ENCODE measurements at regions not wholly inside any gene's neighbourhood (a gene's known extent, or its start where the extent isn't known, plus 50 kb on each side); places are given as distances from the start of the nearest gene placed in this dataset.

DNA sequence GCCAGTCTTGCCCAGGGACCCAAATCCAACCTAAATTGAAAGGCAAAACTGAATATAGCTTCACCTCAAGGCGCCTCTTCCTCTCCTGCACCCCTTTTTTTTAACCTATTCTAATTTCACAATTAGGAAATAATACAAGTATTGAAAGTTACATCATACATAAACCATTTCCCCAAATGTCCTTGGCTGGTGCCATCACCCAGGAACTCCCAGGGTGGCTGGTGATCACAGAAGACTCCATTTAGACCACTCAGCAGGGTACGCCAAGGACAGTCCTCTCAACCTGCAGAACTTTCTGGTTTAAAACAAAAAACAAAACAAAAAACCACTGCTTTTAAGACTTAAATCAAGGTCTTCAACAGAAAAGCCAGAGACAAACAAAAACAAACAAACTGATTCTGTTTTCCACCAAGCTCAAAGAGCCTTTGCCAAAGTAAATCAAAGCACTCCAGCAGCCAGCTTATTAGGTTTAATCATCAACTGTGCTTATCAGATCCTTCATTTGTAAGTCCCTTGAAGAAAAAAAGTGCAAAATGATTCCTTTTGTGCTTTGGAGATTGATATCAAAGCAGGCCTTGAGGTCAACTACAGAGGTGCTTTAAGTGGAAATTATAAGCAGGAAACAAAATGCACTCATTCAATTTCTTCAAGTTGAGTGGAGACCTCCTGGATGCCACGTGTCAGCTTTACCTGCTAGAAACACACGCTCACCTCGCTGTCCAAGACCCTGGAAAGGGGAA lies 113.0 kb downstream of the ETS2 start:
- no peak for ATAC-seq
- TF ChIP-seq CSDC2 (CRISPR knock-in tag; IDR thresholded peaks at IDR 0.05) (no peak), SNAI2 (CRISPR knock-in tag; IDR thresholded peaks at IDR 0.05) (no peak), ZNF8 (CRISPR knock-in tag; IDR thresholded peaks at IDR 0.05) (no peak), ARNTL (CRISPR knock-in tag; IDR thresholded peaks at IDR 0.05; ENCODE audit: borderline replicate concordance, low read depth) (no peak), OSR1 (CRISPR knock-in tag; IDR thresholded peaks at IDR 0.05) (no peak), GLIS3 (CRISPR knock-in tag; IDR thresholded peaks at IDR 0.05) (no peak), ESRRG (CRISPR knock-in tag; IDR thresholded peaks at IDR 0.05) (no peak), TCF4 (CRISPR knock-in tag; IDR thresholded peaks at IDR 0.05; ENCODE audit: borderline replicate concordance) (no peak), ZC3H10 (CRISPR knock-in tag; IDR thresholded peaks at IDR 0.05) (no peak), BACH2 (CRISPR knock-in tag; IDR thresholded peaks at IDR 0.05; ENCODE audit: borderline replicate concordance) (no peak), ZNF565 (CRISPR knock-in tag; conservative IDR thresholded peaks at IDR 0.05; ENCODE audit: low read depth) (no peak), ISL1 (CRISPR knock-in tag; IDR thresholded peaks at IDR 0.05) (no peak), CREB5 (CRISPR knock-in tag; IDR thresholded peaks at IDR 0.05; ENCODE audit: low read depth) (no peak)
- TF ChIP-seq, protein P1, sequence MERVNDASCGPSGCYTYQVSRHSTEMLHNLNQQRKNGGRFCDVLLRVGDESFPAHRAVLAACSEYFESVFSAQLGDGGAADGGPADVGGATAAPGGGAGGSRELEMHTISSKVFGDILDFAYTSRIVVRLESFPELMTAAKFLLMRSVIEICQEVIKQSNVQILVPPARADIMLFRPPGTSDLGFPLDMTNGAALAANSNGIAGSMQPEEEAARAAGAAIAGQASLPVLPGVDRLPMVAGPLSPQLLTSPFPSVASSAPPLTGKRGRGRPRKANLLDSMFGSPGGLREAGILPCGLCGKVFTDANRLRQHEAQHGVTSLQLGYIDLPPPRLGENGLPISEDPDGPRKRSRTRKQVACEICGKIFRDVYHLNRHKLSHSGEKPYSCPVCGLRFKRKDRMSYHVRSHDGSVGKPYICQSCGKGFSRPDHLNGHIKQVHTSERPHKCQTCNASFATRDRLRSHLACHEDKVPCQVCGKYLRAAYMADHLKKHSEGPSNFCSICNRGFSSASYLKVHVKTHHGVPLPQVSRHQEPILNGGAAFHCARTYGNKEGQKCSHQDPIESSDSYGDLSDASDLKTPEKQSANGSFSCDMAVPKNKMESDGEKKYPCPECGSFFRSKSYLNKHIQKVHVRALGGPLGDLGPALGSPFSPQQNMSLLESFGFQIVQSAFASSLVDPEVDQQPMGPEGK (CRISPR knock-in tag; IDR thresholded peaks at IDR 0.05; ENCODE audit: borderline replicate concordance) = no peak
- TF ChIP-seq, protein P2, sequence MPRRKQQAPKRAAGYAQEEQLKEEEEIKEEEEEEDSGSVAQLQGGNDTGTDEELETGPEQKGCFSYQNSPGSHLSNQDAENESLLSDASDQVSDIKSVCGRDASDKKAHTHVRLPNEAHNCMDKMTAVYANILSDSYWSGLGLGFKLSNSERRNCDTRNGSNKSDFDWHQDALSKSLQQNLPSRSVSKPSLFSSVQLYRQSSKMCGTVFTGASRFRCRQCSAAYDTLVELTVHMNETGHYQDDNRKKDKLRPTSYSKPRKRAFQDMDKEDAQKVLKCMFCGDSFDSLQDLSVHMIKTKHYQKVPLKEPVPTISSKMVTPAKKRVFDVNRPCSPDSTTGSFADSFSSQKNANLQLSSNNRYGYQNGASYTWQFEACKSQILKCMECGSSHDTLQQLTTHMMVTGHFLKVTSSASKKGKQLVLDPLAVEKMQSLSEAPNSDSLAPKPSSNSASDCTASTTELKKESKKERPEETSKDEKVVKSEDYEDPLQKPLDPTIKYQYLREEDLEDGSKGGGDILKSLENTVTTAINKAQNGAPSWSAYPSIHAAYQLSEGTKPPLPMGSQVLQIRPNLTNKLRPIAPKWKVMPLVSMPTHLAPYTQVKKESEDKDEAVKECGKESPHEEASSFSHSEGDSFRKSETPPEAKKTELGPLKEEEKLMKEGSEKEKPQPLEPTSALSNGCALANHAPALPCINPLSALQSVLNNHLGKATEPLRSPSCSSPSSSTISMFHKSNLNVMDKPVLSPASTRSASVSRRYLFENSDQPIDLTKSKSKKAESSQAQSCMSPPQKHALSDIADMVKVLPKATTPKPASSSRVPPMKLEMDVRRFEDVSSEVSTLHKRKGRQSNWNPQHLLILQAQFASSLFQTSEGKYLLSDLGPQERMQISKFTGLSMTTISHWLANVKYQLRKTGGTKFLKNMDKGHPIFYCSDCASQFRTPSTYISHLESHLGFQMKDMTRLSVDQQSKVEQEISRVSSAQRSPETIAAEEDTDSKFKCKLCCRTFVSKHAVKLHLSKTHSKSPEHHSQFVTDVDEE (CRISPR knock-in tag; IDR thresholded peaks at IDR 0.05) = no peak

GRCh38 chr21:38917043-38917774 lies 111.5 kb downstream of the ETS2 start:
- no peak for ATAC-seq
- TF ChIP-seq ZFP3 (CRISPR knock-in tag; IDR thresholded peaks at IDR 0.05) (no peak), ZNF70 (CRISPR knock-in tag; IDR thresholded peaks at IDR 0.05) (no peak), CREB5 (CRISPR knock-in tag; IDR thresholded peaks at IDR 0.05; ENCODE audit: low read depth) (no peak), ARNTL (CRISPR knock-in tag; IDR thresholded peaks at IDR 0.05; ENCODE audit: borderline replicate concordance, low read depth) (no peak), PPARA (CRISPR knock-in tag; IDR thresholded peaks at IDR 0.05; ENCODE audit: borderline replicate concordance) (no peak), SNAI2 (CRISPR knock-in tag; IDR thresholded peaks at IDR 0.05) (no peak), OSR1 (CRISPR knock-in tag; IDR thresholded peaks at IDR 0.05) (no peak), ZNF8 (CRISPR knock-in tag; IDR thresholded peaks at IDR 0.05) (no peak), ZNF565 (CRISPR knock-in tag; conservative IDR thresholded peaks at IDR 0.05; ENCODE audit: low read depth) (no peak), ISL1 (CRISPR knock-in tag; IDR thresholded peaks at IDR 0.05) (no peak), TCF4 (CRISPR knock-in tag; IDR thresholded peaks at IDR 0.05; ENCODE audit: borderline replicate concordance) (no peak), ESRRG (CRISPR knock-in tag; IDR thresholded peaks at IDR 0.05) (no peak), BACH2 (CRISPR knock-in tag; IDR thresholded peaks at IDR 0.05; ENCODE audit: borderline replicate concordance) (no peak), CSDC2 (CRISPR knock-in tag; IDR thresholded peaks at IDR 0.05) (no peak), RARB (CRISPR knock-in tag; IDR thresholded peaks at IDR 0.05) (no peak)
- TF ChIP-seq, protein P2 (CRISPR knock-in tag; IDR thresholded peaks at IDR 0.05) = no peak
- TF ChIP-seq, protein P3, sequence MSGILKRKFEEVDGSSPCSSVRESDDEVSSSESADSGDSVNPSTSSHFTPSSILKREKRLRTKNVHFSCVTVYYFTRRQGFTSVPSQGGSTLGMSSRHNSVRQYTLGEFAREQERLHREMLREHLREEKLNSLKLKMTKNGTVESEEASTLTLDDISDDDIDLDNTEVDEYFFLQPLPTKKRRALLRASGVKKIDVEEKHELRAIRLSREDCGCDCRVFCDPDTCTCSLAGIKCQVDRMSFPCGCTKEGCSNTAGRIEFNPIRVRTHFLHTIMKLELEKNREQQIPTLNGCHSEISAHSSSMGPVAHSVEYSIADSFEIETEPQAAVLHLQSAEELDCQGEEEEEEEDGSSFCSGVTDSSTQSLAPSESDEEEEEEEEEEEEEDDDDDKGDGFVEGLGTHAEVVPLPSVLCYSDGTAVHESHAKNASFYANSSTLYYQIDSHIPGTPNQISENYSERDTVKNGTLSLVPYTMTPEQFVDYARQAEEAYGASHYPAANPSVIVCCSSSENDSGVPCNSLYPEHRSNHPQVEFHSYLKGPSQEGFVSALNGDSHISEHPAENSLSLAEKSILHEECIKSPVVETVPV (CRISPR knock-in tag; IDR thresholded peaks at IDR 0.05) = no peak
